DND-41 (cell line): ENCODE measurements at regions not wholly inside any gene's neighbourhood (a gene's known extent, or its start where the extent isn't known, plus 50 kb on each side); places are given as distances from the start of the nearest gene placed in this dataset.

Experiments
- EZH2 ChIP-seq: IDR thresholded peaks from 3 replicates; pipeline ENCODE4 v1.6.1; 2012; ENCODE audit warnings: borderline replicate concordance, low read depth, mild to moderate bottlenecking, moderate library complexity, low read length, inconsistent platforms; ENCODE audit not compliant: severe bottlenecking
- TF ChIP-seq, protein P1 (sequence below): IDR thresholded peaks from 2 replicates; pipeline ENCODE4 v1.5.1; 2012; ENCODE audit warnings: borderline replicate concordance, low read length, moderate library complexity, mild to moderate bottlenecking; ENCODE audit not compliant: poor library complexity, severe bottlenecking; ENCODE audit errors: extremely low read depth

DNA sequence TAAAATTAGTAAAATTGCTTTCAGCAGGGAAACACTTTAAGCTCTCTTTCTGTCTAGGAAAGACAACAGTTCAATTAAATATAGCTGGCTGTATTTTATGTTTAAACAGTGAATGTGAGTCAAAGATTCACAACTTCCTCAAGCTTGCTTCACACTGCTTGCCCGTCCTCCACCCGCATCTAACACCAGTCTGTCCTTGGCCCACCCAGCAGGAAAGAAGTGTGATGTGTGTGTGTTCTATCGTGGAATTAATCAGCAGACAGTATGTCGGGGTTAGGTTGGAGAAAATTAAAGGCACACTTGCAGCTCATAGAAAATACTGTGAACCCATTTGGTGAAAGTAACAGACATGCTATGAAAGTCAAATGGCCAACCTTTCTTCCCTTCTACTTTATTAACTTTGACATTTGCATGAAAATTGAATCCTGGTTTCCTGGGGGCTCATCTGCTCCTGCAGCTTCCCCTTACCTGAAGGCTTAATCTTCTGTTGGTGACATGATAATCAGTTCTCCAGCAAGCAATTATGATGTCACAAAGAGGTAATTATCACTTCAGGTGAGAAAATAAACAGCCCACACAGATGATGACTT is 182.0 kb downstream of the UXS1 start:
- TF ChIP-seq, protein P1, sequence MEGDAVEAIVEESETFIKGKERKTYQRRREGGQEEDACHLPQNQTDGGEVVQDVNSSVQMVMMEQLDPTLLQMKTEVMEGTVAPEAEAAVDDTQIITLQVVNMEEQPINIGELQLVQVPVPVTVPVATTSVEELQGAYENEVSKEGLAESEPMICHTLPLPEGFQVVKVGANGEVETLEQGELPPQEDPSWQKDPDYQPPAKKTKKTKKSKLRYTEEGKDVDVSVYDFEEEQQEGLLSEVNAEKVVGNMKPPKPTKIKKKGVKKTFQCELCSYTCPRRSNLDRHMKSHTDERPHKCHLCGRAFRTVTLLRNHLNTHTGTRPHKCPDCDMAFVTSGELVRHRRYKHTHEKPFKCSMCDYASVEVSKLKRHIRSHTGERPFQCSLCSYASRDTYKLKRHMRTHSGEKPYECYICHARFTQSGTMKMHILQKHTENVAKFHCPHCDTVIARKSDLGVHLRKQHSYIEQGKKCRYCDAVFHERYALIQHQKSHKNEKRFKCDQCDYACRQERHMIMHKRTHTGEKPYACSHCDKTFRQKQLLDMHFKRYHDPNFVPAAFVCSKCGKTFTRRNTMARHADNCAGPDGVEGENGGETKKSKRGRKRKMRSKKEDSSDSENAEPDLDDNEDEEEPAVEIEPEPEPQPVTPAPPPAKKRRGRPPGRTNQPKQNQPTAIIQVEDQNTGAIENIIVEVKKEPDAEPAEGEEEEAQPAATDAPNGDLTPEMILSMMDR: no peak
- no peak for TF ChIP-seq EZH2
